ENCODE measurements at regions not wholly inside any gene's neighbourhood (a gene's known extent, or its start where the extent isn't known, plus 50 kb on each side); places are given as distances from the start of the nearest gene placed in this dataset.

GRCh38 chr3:88467191-88467590, 317.4 kb downstream of the C3orf38 start:
- CTCF ChIA-PET, result no interaction called here
- Histone ChIP-seq H3K4me1 (ENCODE audit: control insufficient read depth, insufficient read depth, low read length) (no peaks in the 10 kb centered on the region), H3K27ac (ENCODE audit: extremely low read depth, low read depth, low read length) (no peak overlapping the region), H3K9me3 (ENCODE audit: control insufficient read depth, insufficient read depth, low read depth, low read length) (no peaks in the 10 kb centered on the region), H3K36me3 (ENCODE audit: control insufficient read depth in 2 of 2, insufficient read depth in 1 of 2, low read length in 2 of 2) (no peaks in the 10 kb centered on the region), H3K4me3 (ENCODE audit: low read depth, low read length) (no peak overlapping the region)
- POLR2A ChIA-PET, result no interaction called here
- TF ChIP-seq ZNF776 (tag by site-specific recombination; IDR thresholded peaks at IDR 0.05; ENCODE audit: borderline replicate concordance), result no peak
- 0 out of 2 replicates have a peak, but pooled peaks have one; percentile 8 for TF ChIP-seq EGR2 (tag by site-specific recombination; IDR thresholded peaks at IDR 0.05; ENCODE audit: low read depth)

- POLR2A ChIA-PET, result no interaction called here
- TF ChIP-seq ZNF16 (tag by site-specific recombination; IDR thresholded peaks at IDR 0.05; ENCODE audit: low read depth) (no peak), ZNF692 (tag by site-specific recombination; IDR thresholded peaks at IDR 0.05) (no peak), ZNF664 (tag by site-specific recombination; IDR thresholded peaks at IDR 0.05) (no peak), ZNF133 (tag by site-specific recombination; IDR thresholded peaks at IDR 0.05) (no peak), ZNF701 (tag by site-specific recombination; IDR thresholded peaks at IDR 0.05) (no peak), ZNF558 (tag by site-specific recombination; IDR thresholded peaks at IDR 0.05) (no peak), KLF7 (tag by site-specific recombination; IDR thresholded peaks at IDR 0.05; ENCODE audit: borderline replicate concordance) (no peak), ZFHX2 (tag by site-specific recombination; conservative IDR thresholded peaks at IDR 0.05) (no peak)
- Histone ChIP-seq H3K4me3 (ENCODE audit: low read depth, low read length) (no peak overlapping the region), H3K36me3 (ENCODE audit: control insufficient read depth in 2 of 2, insufficient read depth in 1 of 2, low read length in 2 of 2) (no peaks in the 10 kb centered on the region), H3K4me1 (ENCODE audit: control insufficient read depth, insufficient read depth, low read length) (no peaks in the 10 kb centered on the region), H3K27ac (ENCODE audit: extremely low read depth, low read depth, low read length) (no peak overlapping the region), H3K9me3 (ENCODE audit: control insufficient read depth, insufficient read depth, low read depth, low read length) (no peaks in the 10 kb centered on the region)
- CTCF ChIA-PET, result no interaction called here
Measured at GRCh38 chr3:88469216-88469615, 319.5 kb downstream of the C3orf38 start.

- POLR2A ChIA-PET, result no interaction called here
- Histone ChIP-seq H3K4me1 (ENCODE audit: control insufficient read depth, insufficient read depth, low read length) (no peaks in the 10 kb centered on the region), H3K36me3 (ENCODE audit: control insufficient read depth in 2 of 2, insufficient read depth in 1 of 2, low read length in 2 of 2) (no peaks in the 10 kb centered on the region), H3K9me3 (ENCODE audit: control insufficient read depth, insufficient read depth, low read depth, low read length) (no peaks in the 10 kb centered on the region), H3K27ac (ENCODE audit: extremely low read depth, low read depth, low read length) (no peak overlapping the region), H3K4me3 (ENCODE audit: low read depth, low read length) (no peak overlapping the region)
- no peak for TF ChIP-seq ZNF335 (tag by site-specific recombination; conservative IDR thresholded peaks at IDR 0.05)
- no peak for TF ChIP-seq ZNF677 (tag by site-specific recombination; IDR thresholded peaks at IDR 0.05)
- no peak for TF ChIP-seq ZNF548 (tag by site-specific recombination; IDR thresholded peaks at IDR 0.05)
- no peak for TF ChIP-seq KLF10 (tag by site-specific recombination; IDR thresholded peaks at IDR 0.05)
- no peak for TF ChIP-seq ZNF585B (tag by site-specific recombination; IDR thresholded peaks at IDR 0.05)
- CTCF ChIA-PET, result no interaction called here
Measured at GRCh38 chr3:88478460-88478859, 328.7 kb downstream of the C3orf38 start.

GRCh38 chr3:88480822-88481221, 331.1 kb downstream of the C3orf38 start:
- POLR2A ChIA-PET, result no interaction called here
- TF ChIP-seq ZNF664 (tag by site-specific recombination; IDR thresholded peaks at IDR 0.05) (no peak), ZBTB26 (tag by site-specific recombination; optimal IDR thresholded peaks at IDR 0.05) (no peak), ZSCAN23 (tag by site-specific recombination; IDR thresholded peaks at IDR 0.05) (no peak), KLF9 (tag by site-specific recombination; IDR thresholded peaks at IDR 0.05; ENCODE audit: low read depth) (no peak)
- H3K27ac ChIP-seq (ENCODE audit: extremely low read depth, low read depth, low read length), result no peak overlapping the region
- CTCF ChIA-PET, result no interaction called here
- H3K4me1 ChIP-seq (ENCODE audit: control insufficient read depth, insufficient read depth, low read length), result no peaks in the 10 kb centered on the region
- no peak overlapping the region for H3K4me3 ChIP-seq (ENCODE audit: low read depth, low read length)
- H3K36me3 ChIP-seq (ENCODE audit: control insufficient read depth in 2 of 2, insufficient read depth in 1 of 2, low read length in 2 of 2), result no peaks in the 10 kb centered on the region
- no peaks in the 10 kb centered on the region for H3K9me3 ChIP-seq (ENCODE audit: control insufficient read depth, insufficient read depth, low read depth, low read length)

All from HEK293 (cell line).